ENCODE measurements at regions not wholly inside any gene's neighbourhood (a gene's known extent, or its start where the extent isn't known, plus 50 kb on each side); places are given as distances from the start of the nearest gene placed in this dataset.

- no peak for DNase-seq (ENCODE audit: low read depth, low spot score)
Measured at GRCh38 chr5:39485079-39485478, 60.3 kb upstream of the DAB2 start.

- no peak for DNase-seq (ENCODE audit: low read depth, low spot score)
Measured at GRCh38 chr5:39484673-39485072, 59.9 kb upstream of the DAB2 start.

- DNase-seq (ENCODE audit: low read depth, low spot score): no peak
Measured at GRCh38 chr5:39482098-39482497, 57.3 kb upstream of the DAB2 start.

- DNase-seq (ENCODE audit: low read depth, low spot score): no peak
Measured at GRCh38 chr5:39479537-39479936, 54.8 kb upstream of the DAB2 start.

- DNase-seq (ENCODE audit: low read depth, low spot score): no peak
Measured at GRCh38 chr5:39478863-39479262, 54.1 kb upstream of the DAB2 start.

GRCh38 chr5:39476843-39477220 lies 52.1 kb upstream of the DAB2 start:
- no peak for DNase-seq (ENCODE audit: low read depth, low spot score)

- DNase-seq (ENCODE audit: low read depth, low spot score): no peak
Measured at GRCh38 chr5:39475881-39476842, 51.4 kb upstream of the DAB2 start.

GRCh38 chr5:39475159-39475571 lies 50.4 kb upstream of the DAB2 start:
- DNase-seq (ENCODE audit: low read depth, low spot score): no peak
